GM12878 (cell line): ENCODE measurements at regions not wholly inside any gene's neighbourhood (a gene's known extent, or its start where the extent isn't known, plus 50 kb on each side); places are given as distances from the start of the nearest gene placed in this dataset.
"Not testable (repeated sequence)": the region's sequence is repeated elsewhere in the genome, so short reads cannot be mapped to it uniquely, and the experiment has no call there.

Source experiments
- ATAC-seq: fragments of 200-7000 bp; cut with Tn5 transposase; 3 replicates; pipeline ENCODE4 v1.9.1; 2020; ENCODE audit warnings: mild to moderate bottlenecking, moderate library complexity
- BruUV-seq: library from RNA; stranded (reverse); fragments of 400-500 nt; replicated peaks from 2 replicates; lab custom pipeline; 2021; lab: Mats Ljungman, UMichigan
- CTCF ChIA-PET: fragments of 300-600 bp; sonication (Branson Sonifier 250); formaldehyde crosslinking; extraction: SDS; loops from one replicate; lab custom pipeline; 2021; ENCODE audit warnings: inconsistent platforms; lab: Yijun Ruan, JAX
- POLR2A ChIA-PET: fragments of 350-600 bp; formaldehyde crosslinking; extraction: SDS; loops from one replicate; lab custom pipeline; 2021; ENCODE audit warnings: inconsistent platforms; lab: Charles Lee
- RAD21 ChIA-PET: fragments of 300-600 bp; sonication (Branson Sonifier 250); formaldehyde crosslinking; loops from one replicate; lab custom pipeline; 2023; ENCODE audit warnings: antibody characterized with exemption; ENCODE audit not compliant: unreplicated experiment; lab: Charles Lee
- SMC1A ChIA-PET: fragments of 300-600 bp; sonication (Branson Sonifier 250); formaldehyde crosslinking; loops from one replicate; lab custom pipeline; 2023; ENCODE audit not compliant: unreplicated experiment, uncharacterized antibody; lab: Charles Lee
- DNase-seq: peaks from one replicate; pipeline ENCODE4 v3.0.0-alpha.2; 2011; ENCODE audit warnings: low read depth, low spot score
- FAIRE-seq: peaks from 3 replicates; lab custom pipeline; 2011; peaks lifted over from hg19 to GRCh38; lab: Jason Lieb, UNC
- H2AFZ ChIP-seq: 2 replicates; pipeline ENCODE4 v1.6.0; 2011; ENCODE audit warnings: low read depth, low read length, control low read depth; ENCODE audit not compliant: control insufficient read depth
- H3K27ac ChIP-seq: 2 replicates; pipeline ENCODE4 v1.5.1; 2011; ENCODE audit warnings: control low read depth; ENCODE audit not compliant: control insufficient read depth, insufficient read depth
- H3K27me3 ChIP-seq, 2 experiments: replicated peaks in 1 of 2; 2 replicates each; pipeline versions ENCODE4 v1.6.0 to v1.6.1; 2011; ENCODE audit warnings: low read length in 1 of 2; ENCODE audit not compliant: control insufficient read depth in 2 of 2, insufficient read depth in 2 of 2
- H3K36me3 ChIP-seq, 2 experiments: 2 replicates each; pipeline ENCODE4 v1.5.1; 2011; ENCODE audit warnings: low read length in 1 of 2; ENCODE audit not compliant: control insufficient read depth in 2 of 2, insufficient read depth in 2 of 2
- H3K4me1 ChIP-seq: 2 replicates; pipeline ENCODE4 v1.6.1; 2011; ENCODE audit warnings: mild to moderate bottlenecking, low read length, moderate library complexity, mixed read lengths; ENCODE audit not compliant: control insufficient read depth, insufficient read depth
- H3K4me2 ChIP-seq: 2 replicates; pipeline ENCODE4 v1.6.0; 2011; ENCODE audit warnings: control low read depth; ENCODE audit not compliant: control insufficient read depth, insufficient read depth
- H3K4me3 ChIP-seq: fragments of 200-600 bp; sonication (generic); 2 replicates; pipeline ENCODE4 v1.5.1; 2016
- H3K79me2 ChIP-seq: 2 replicates; pipeline ENCODE4 v1.6.0; 2011; ENCODE audit warnings: low read length; ENCODE audit not compliant: control insufficient read depth, insufficient read depth
- H3K9ac ChIP-seq: 2 replicates; pipeline ENCODE4 v1.8.0; 2011; ENCODE audit warnings: low read length, control low read depth, mixed read lengths; ENCODE audit not compliant: control insufficient read depth, insufficient read depth
- H3K9me3 ChIP-seq: replicated peaks from 3 replicates; pipeline ENCODE4 v1.5.1; 2011; ENCODE audit warnings: mild to moderate bottlenecking, low read length; ENCODE audit not compliant: control insufficient read depth, insufficient read depth
- H4K20me1 ChIP-seq: 2 replicates; pipeline ENCODE4 v1.6.0; 2011; ENCODE audit not compliant: control insufficient read depth, insufficient read depth
- WGBS: methylation state at CpG from one replicate; pipeline ENCODE4 v1.1.6; 2016; ENCODE audit warnings: low lambda C conversion rate; ENCODE audit not compliant: insufficient replicate concordance, insufficient coverage; ENCODE audit errors: missing lambda C conversion rate; 5-methylcytosine and 5-hydroxymethylcytosine counted together
- in situ Hi-C: fragments of 300-500 bp; cut with MboI; formaldehyde crosslinking; loops from 9 replicates; pipeline ENCODE4 v1.14.3; 2018; ENCODE audit warnings: mixed read lengths
- intact Hi-C: fragments of 100-400 bp; cut with micrococcal nuclease; formaldehyde crosslinking; loops from one replicate; pipeline ENCODE4 v1.14.2; 2022; ENCODE audit not compliant: unreplicated experiment

DNA sequence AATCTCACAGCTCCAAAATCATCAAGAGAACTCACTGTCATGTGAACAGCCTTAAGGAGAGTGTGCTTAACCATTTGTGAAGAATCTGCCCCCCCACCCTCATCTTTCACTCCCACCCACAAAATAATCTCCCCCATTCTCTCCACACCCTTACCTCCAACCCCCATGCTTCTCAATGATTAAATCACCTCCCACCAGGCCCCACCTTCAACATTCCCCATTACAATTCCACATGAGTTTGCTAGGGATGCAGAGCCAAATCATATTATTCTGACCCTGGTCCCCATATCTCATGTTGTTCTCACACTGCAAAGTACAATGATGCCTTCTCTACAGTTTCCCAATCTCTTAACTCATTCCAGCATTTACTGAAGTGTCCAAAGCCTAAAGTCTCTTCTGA is 232.9 kb downstream of the CWH43 start:
- H3K79me2 ChIP-seq, in situ Hi-C loops, SMC1A ChIA-PET, BruUV-seq, H3K9ac ChIP-seq, H3K4me3 ChIP-seq, H3K27ac ChIP-seq, H3K4me2 ChIP-seq, intact Hi-C loops, RAD21 ChIA-PET, H3K4me1 ChIP-seq, FAIRE-seq, DNase-seq, ATAC-seq, H3K9me3 ChIP-seq, H2AFZ ChIP-seq, H3K36me3 ChIP-seq, CTCF ChIA-PET, H4K20me1 ChIP-seq, POLR2A ChIA-PET, H3K27me3 ChIP-seq: not testable (repeated sequence)

GRCh38 chr4:49219489-49220225 is 233.6 kb downstream of the CWH43 start:
- H3K4me3 ChIP-seq, BruUV-seq, DNase-seq, H3K9me3 ChIP-seq, H3K36me3 ChIP-seq, H3K4me1 ChIP-seq, POLR2A ChIA-PET, H2AFZ ChIP-seq, FAIRE-seq, H3K4me2 ChIP-seq, H4K20me1 ChIP-seq, intact Hi-C loops, H3K27me3 ChIP-seq, in situ Hi-C loops, RAD21 ChIA-PET, CTCF ChIA-PET, SMC1A ChIA-PET, H3K79me2 ChIP-seq, H3K9ac ChIP-seq, ATAC-seq, H3K27ac ChIP-seq: not testable (repeated sequence)
- 8% methylated on average over 4 of the region's 4 CpGs for WGBS
